H9 (cell line): ENCODE measurements at regions not wholly inside any gene's neighbourhood (a gene's known extent, or its start where the extent isn't known, plus 50 kb on each side); places are given as distances from the start of the nearest gene placed in this dataset.

Source experiments
- DNase-seq: peaks from one replicate; pipeline ENCODE4 v3.0.0-alpha.2; 2017
- H2AFZ ChIP-seq: one replicate; pipeline ENCODE4 v1.6.1; 2013; ENCODE audit warnings: mild to moderate bottlenecking, low read length, control low read depth, moderate library complexity
- H2AK5ac ChIP-seq: 2 replicates; pipeline ENCODE4 v1.6.1; 2013; ENCODE audit warnings: low read length, control low read depth, mixed read lengths; ENCODE audit not compliant: insufficient read length
- H2BK120ac ChIP-seq: one replicate; pipeline ENCODE4 v1.6.1; 2013; ENCODE audit warnings: low read depth, mild to moderate bottlenecking, low read length, control low read depth, inconsistent platforms; ENCODE audit not compliant: poor library complexity, severe bottlenecking
- H2BK12ac ChIP-seq: 2 replicates; pipeline ENCODE4 v1.6.1; 2013; ENCODE audit warnings: low read length, control low read depth, mixed read lengths, low read depth; ENCODE audit not compliant: insufficient read length
- H2BK15ac ChIP-seq: 2 replicates; pipeline ENCODE4 v1.6.1; 2013; ENCODE audit warnings: low read depth, low read length, control low read depth
- H2BK20ac ChIP-seq: one replicate; pipeline ENCODE4 v1.6.1; 2013; ENCODE audit warnings: low read depth, mild to moderate bottlenecking, low read length, control low read depth, inconsistent platforms; ENCODE audit not compliant: poor library complexity, severe bottlenecking
- H2BK5ac ChIP-seq: 2 replicates; pipeline ENCODE4 v1.6.1; 2013; ENCODE audit warnings: low read length, control low read depth, mixed read lengths; ENCODE audit not compliant: insufficient read length
- H3K14ac ChIP-seq: 2 replicates; pipeline ENCODE4 v1.6.1; 2013; ENCODE audit warnings: low read length, control low read depth; ENCODE audit not compliant: insufficient read depth
- H3K18ac ChIP-seq: 2 replicates; pipeline ENCODE4 v1.6.1; 2013; ENCODE audit warnings: low read depth, mild to moderate bottlenecking, mixed read lengths, low read length, control low read depth; ENCODE audit not compliant: insufficient read length
- H3K23ac ChIP-seq: 2 replicates; pipeline ENCODE4 v1.6.1; 2013; ENCODE audit warnings: low read length, control low read depth, mixed read lengths, low read depth; ENCODE audit not compliant: insufficient read length
- H3K23me2 ChIP-seq: 2 replicates; pipeline ENCODE4 v1.6.1; 2013; ENCODE audit warnings: low read depth, mild to moderate bottlenecking, mixed read lengths, low read length, control low read depth; ENCODE audit not compliant: insufficient read length, poor library complexity, severe bottlenecking
- H3K27ac ChIP-seq: 2 replicates; pipeline ENCODE4 v1.5.1; 2013; ENCODE audit warnings: low read length, control low read depth, mixed read lengths, low read depth; ENCODE audit not compliant: insufficient read length
- H3K27me3 ChIP-seq: 2 replicates; pipeline ENCODE4 v1.6.1; 2013; ENCODE audit warnings: low read length, control low read depth, inconsistent platforms; ENCODE audit not compliant: insufficient read depth
- H3K4ac ChIP-seq: 2 replicates; pipeline ENCODE4 v1.6.1; 2013; ENCODE audit warnings: low read depth, mild to moderate bottlenecking, control low read depth, inconsistent platforms, low read length, moderate library complexity
- H3K4me1 ChIP-seq: 2 replicates; pipeline ENCODE4 v1.6.1; 2013; ENCODE audit warnings: low read length, control low read depth, inconsistent platforms; ENCODE audit not compliant: insufficient read depth
- H3K4me2 ChIP-seq: 2 replicates; pipeline ENCODE4 v1.6.1; 2013; ENCODE audit warnings: low read length, control low read depth, mixed read lengths; ENCODE audit not compliant: insufficient read length, insufficient read depth
- H3K56ac ChIP-seq: 2 replicates; pipeline ENCODE4 v1.6.1; 2013; ENCODE audit warnings: low read depth, mild to moderate bottlenecking, mixed read lengths, low read length, control low read depth; ENCODE audit not compliant: insufficient read length
- H3K79me1 ChIP-seq: 2 replicates; pipeline ENCODE4 v1.6.1; 2013; ENCODE audit warnings: low read depth, mild to moderate bottlenecking, moderate library complexity, low read length, control low read depth, inconsistent platforms; ENCODE audit not compliant: insufficient read depth, poor library complexity, severe bottlenecking
- H3K79me2 ChIP-seq: 2 replicates; pipeline ENCODE4 v1.6.1; 2013; ENCODE audit warnings: low read length, control low read depth, inconsistent platforms; ENCODE audit not compliant: insufficient read depth
- H3K9ac ChIP-seq: 2 replicates; pipeline ENCODE4 v1.6.1; 2013; ENCODE audit warnings: low read length, control low read depth, mixed read lengths; ENCODE audit not compliant: insufficient read length; ENCODE audit errors: extremely low read depth
- H3K9me3 ChIP-seq: one replicate; pipeline ENCODE4 v1.6.1; 2013; ENCODE audit warnings: low read depth, low read length, inconsistent platforms; ENCODE audit not compliant: control insufficient read depth
- H3T11ph ChIP-seq: one replicate; pipeline ENCODE4 v1.6.1; 2013; ENCODE audit warnings: mild to moderate bottlenecking, low read length, control low read depth, inconsistent platforms
- H4K20me1 ChIP-seq: one replicate; pipeline ENCODE4 v1.6.1; 2013; ENCODE audit not compliant: control insufficient read depth, insufficient read length, insufficient read depth
- H4K5ac ChIP-seq: 2 replicates; pipeline ENCODE4 v1.6.1; 2013; ENCODE audit warnings: low read depth, mild to moderate bottlenecking, mixed read lengths, low read length, control low read depth; ENCODE audit not compliant: insufficient read length
- H4K8ac ChIP-seq: replicated peaks from 2 replicates; pipeline ENCODE4 v1.6.1; 2013; ENCODE audit warnings: low read length, control low read depth, mixed read lengths, low read depth; ENCODE audit not compliant: insufficient read length
- H4K91ac ChIP-seq: 2 replicates; pipeline ENCODE4 v1.6.1; 2013; ENCODE audit warnings: low read depth, mild to moderate bottlenecking, moderate library complexity, mixed read lengths, low read length, control low read depth; ENCODE audit not compliant: insufficient read length
- H3K27ac Mint-ChIP-seq, 3 experiments: 2 replicates in 2 of 3; 3 replicates in 1 of 3; pipeline ENCODE4 v1.8.0; 2020 to 2021; ENCODE audit warnings: mixed read lengths in 3 of 3, mild to moderate bottlenecking in 1 of 3, moderate library complexity in 1 of 3
- H3K27me3 Mint-ChIP-seq: 2 replicates; pipeline ENCODE4 v1.8.0; 2021; ENCODE audit warnings: low read depth, mild to moderate bottlenecking, moderate library complexity, mixed read lengths
- H3K36me3 Mint-ChIP-seq, 3 experiments: 2 replicates in 2 of 3; 3 replicates in 1 of 3; pipeline ENCODE4 v1.8.0; 2020 to 2021; ENCODE audit warnings: low read depth in 3 of 3, mixed read lengths in 3 of 3; ENCODE audit not compliant: insufficient read depth in 1 of 3
- H3K4me1 Mint-ChIP-seq, 2 experiments: 2 replicates each; pipeline ENCODE4 v1.8.0; 2020; ENCODE audit warnings: mixed read lengths in 2 of 2
- H3K4me3 Mint-ChIP-seq, 2 experiments: 2 replicates in 1 of 2; 3 replicates in 1 of 2; pipeline ENCODE4 v1.8.0; 2020 to 2021; ENCODE audit warnings: mild to moderate bottlenecking in 2 of 2, mixed read lengths in 2 of 2, moderate library complexity in 1 of 2
- H3K9me3 Mint-ChIP-seq, 2 experiments: 2 replicates in 1 of 2; 3 replicates in 1 of 2; pipeline ENCODE4 v1.8.0; 2020; ENCODE audit warnings: mild to moderate bottlenecking in 2 of 2, mixed read lengths in 2 of 2, moderate library complexity in 1 of 2
- WGBS: extraction: QIAGEN DNeasy Blood & Tissue Kit; methylation state at CpG from one replicate; pipeline ENCODE4 v1.1.7; 2013; ENCODE audit warnings: missing lambda C conversion rate, low lambda C conversion rate, mixed read lengths; ENCODE audit not compliant: insufficient read length; ENCODE audit errors: extremely low coverage; 5-methylcytosine and 5-hydroxymethylcytosine counted together
- TF ChIP-seq, protein P1 (sequence below): fragments of 200-600 bp; sonication (generic); conservative IDR thresholded peaks from 3 replicates; pipeline ENCODE4 v1.8.0; 2021; ENCODE audit warnings: antibody characterized with exemption, mild to moderate bottlenecking

DNA sequence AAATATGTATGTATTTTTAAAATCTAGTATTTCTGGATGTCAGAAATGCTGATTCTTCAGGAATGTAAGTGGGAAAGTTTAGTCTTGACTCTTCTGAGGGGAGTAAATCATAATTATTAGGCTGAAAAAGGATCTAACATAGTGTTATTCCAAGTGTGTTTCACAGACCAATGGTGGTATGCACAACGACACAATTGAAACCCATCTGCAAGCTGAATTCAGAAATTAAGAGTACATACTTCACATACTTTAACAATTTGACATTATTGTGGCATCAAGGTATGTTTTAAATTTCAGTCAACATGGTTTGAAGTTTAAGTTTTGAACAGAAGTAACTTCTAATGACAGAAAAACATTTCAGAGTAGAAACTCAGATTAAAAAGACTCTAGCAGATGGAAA is 236.7 kb downstream of the SLC7A11 start:
- TF ChIP-seq, protein P1, sequence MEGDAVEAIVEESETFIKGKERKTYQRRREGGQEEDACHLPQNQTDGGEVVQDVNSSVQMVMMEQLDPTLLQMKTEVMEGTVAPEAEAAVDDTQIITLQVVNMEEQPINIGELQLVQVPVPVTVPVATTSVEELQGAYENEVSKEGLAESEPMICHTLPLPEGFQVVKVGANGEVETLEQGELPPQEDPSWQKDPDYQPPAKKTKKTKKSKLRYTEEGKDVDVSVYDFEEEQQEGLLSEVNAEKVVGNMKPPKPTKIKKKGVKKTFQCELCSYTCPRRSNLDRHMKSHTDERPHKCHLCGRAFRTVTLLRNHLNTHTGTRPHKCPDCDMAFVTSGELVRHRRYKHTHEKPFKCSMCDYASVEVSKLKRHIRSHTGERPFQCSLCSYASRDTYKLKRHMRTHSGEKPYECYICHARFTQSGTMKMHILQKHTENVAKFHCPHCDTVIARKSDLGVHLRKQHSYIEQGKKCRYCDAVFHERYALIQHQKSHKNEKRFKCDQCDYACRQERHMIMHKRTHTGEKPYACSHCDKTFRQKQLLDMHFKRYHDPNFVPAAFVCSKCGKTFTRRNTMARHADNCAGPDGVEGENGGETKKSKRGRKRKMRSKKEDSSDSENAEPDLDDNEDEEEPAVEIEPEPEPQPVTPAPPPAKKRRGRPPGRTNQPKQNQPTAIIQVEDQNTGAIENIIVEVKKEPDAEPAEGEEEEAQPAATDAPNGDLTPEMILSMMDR: no peak
- no peak overlapping the region for H4K91ac ChIP-seq
- no peaks in the 10 kb centered on the region for H3K79me2 ChIP-seq
- no peak overlapping the region for H3K14ac ChIP-seq
- H3K4me1 ChIP-seq: no peaks in the 10 kb centered on the region
- Mint-ChIP-seq H3K4me3 (no peak overlapping the region), H3K27me3 (no peaks in the 10 kb centered on the region), H3K27ac (no peak overlapping the region), H3K9me3 (no peaks in the 10 kb centered on the region), H3K4me1 (peaks cover 8 to 13% of the 10 kb centered on the region in 2 experiments), H3K36me3 (no peaks in the 10 kb centered on the region)
- no peak for DNase-seq
- H2BK20ac ChIP-seq: no peak overlapping the region
- no peak overlapping the region for H4K8ac ChIP-seq
- no peak overlapping the region for H4K5ac ChIP-seq
- no peaks in the 10 kb centered on the region for H3K9me3 ChIP-seq
- H3K56ac ChIP-seq: no peak overlapping the region
- H4K20me1 ChIP-seq: no peaks in the 10 kb centered on the region
- no peak overlapping the region for H3K9ac ChIP-seq
- no peak overlapping the region for H2BK15ac ChIP-seq
- no peaks in the 10 kb centered on the region for H3K23me2 ChIP-seq
- no peak overlapping the region for H2AK5ac ChIP-seq
- H3K4ac ChIP-seq: no peak overlapping the region
- H3T11ph ChIP-seq: no peak overlapping the region
- no peak overlapping the region for H3K18ac ChIP-seq
- no CpG with 5 or more reads among the region's 1 CpG for WGBS
- H3K27ac ChIP-seq: no peak overlapping the region
- no peak overlapping the region for H3K4me2 ChIP-seq
- H2BK120ac ChIP-seq: no peak overlapping the region
- H3K27me3 ChIP-seq: no peaks in the 10 kb centered on the region
- no peak overlapping the region for H2AFZ ChIP-seq
- H2BK5ac ChIP-seq: no peak overlapping the region
- no peaks in the 10 kb centered on the region for H3K79me1 ChIP-seq
- no peak overlapping the region for H2BK12ac ChIP-seq
- H3K23ac ChIP-seq: no peak overlapping the region
